NT2/D1 (cell line): ENCODE measurements at regions not wholly inside any gene's neighbourhood (a gene's known extent, or its start where the extent isn't known, plus 50 kb on each side); places are given as distances from the start of the nearest gene placed in this dataset.

Source experiments
- DNase-seq: peaks from one replicate; pipeline ENCODE4 v3.0.0-alpha.2; 2011; ENCODE audit warnings: low read depth, low spot score
- H3K27me3 ChIP-seq: 2 replicates; pipeline ENCODE4 v1.6.0; 2011; ENCODE audit warnings: mild to moderate bottlenecking; ENCODE audit not compliant: insufficient read length, insufficient read depth
- H3K36me3 ChIP-seq: 2 replicates; pipeline ENCODE4 v1.6.1; 2011; ENCODE audit warnings: mild to moderate bottlenecking, low read length, mixed read lengths; ENCODE audit not compliant: insufficient read depth, insufficient read length
- H3K4me1 ChIP-seq: 2 replicates; pipeline ENCODE4 v1.5.1; 2011; ENCODE audit not compliant: insufficient read depth, insufficient read length
- H3K4me3 ChIP-seq: 2 replicates; pipeline ENCODE4 v1.5.1; 2011; ENCODE audit warnings: low read depth; ENCODE audit not compliant: insufficient read length
- H3K9ac ChIP-seq: 2 replicates; pipeline ENCODE4 v1.6.0; 2011; ENCODE audit warnings: low read depth; ENCODE audit not compliant: insufficient read length
- H3K9me3 ChIP-seq: 2 replicates; pipeline ENCODE4 v1.5.1; 2011; ENCODE audit warnings: mild to moderate bottlenecking, low read length; ENCODE audit not compliant: insufficient read depth
- SUZ12 ChIP-seq: IDR thresholded peaks from 2 replicates; pipeline ENCODE4 v1.6.1; 2011; ENCODE audit not compliant: insufficient read length, insufficient read depth; ENCODE audit errors: extremely low read depth
- YY1 ChIP-seq: IDR thresholded peaks from 2 replicates; pipeline ENCODE4 v1.6.1; 2011; ENCODE audit not compliant: insufficient read length, insufficient read depth
- ZNF274 ChIP-seq: IDR thresholded peaks from 2 replicates; pipeline ENCODE4 v1.6.1; 2011; ENCODE audit warnings: mild to moderate bottlenecking, low read depth, low read length

DNA sequence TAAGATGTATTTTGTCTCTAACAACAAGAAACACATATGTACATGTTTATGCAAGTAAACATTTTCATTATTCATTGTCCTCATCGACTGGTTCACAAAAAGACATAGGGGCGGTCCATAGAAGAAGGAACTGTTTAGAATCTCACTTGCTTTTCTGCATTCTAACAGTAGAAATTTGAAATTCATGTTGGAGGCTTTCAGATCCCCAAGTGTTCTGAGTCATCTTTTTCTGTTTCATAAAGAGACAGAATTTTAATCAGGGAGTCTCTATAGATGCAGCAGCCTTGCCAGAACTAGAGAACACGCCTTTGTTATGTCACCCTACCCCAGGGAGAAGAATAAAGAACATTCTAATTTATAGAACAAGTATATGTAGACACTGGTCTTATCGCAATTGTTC is 324.3 kb downstream of the GABRG2 start:
- no peak for DNase-seq
- TF ChIP-seq SUZ12 (no peak), ZNF274 (no peak), YY1 (no peak)
- no peaks in the 10 kb centered on the region for H3K4me1 ChIP-seq
- no peaks in the 10 kb centered on the region for H3K36me3 ChIP-seq
- H3K9me3 ChIP-seq: no peaks in the 10 kb centered on the region
- H3K9ac ChIP-seq: no peak overlapping the region
- H3K4me3 ChIP-seq: no peak overlapping the region
- no peaks in the 10 kb centered on the region for H3K27me3 ChIP-seq

DNA sequence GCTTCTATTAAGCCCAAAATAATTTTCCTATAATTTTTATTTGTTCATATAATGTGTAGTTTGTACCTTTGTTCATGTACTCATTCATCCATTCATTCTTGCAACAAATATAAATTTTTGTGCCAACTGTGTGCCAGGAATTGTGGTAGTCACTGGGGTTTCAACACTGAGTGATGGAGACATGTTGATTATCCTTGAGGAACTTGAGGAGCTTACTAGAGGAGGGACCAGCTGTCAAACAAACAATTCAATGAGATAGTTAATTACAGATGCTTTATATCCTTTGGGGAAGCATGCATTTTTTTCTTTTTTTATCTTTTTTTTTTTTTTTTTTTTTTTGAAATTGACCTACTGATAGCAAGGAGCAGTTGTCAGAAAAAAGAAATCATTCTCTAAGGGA is 324.8 kb downstream of the GABRG2 start:
- Histone ChIP-seq H3K9me3 (no peaks in the 10 kb centered on the region), H3K4me3 (no peak overlapping the region), H3K4me1 (no peaks in the 10 kb centered on the region), H3K36me3 (no peaks in the 10 kb centered on the region), H3K27me3 (no peaks in the 10 kb centered on the region), H3K9ac (no peak overlapping the region)
- no peak for DNase-seq
- TF ChIP-seq ZNF274: no peak
- TF ChIP-seq YY1: no peak
- no peak for TF ChIP-seq SUZ12

DNA sequence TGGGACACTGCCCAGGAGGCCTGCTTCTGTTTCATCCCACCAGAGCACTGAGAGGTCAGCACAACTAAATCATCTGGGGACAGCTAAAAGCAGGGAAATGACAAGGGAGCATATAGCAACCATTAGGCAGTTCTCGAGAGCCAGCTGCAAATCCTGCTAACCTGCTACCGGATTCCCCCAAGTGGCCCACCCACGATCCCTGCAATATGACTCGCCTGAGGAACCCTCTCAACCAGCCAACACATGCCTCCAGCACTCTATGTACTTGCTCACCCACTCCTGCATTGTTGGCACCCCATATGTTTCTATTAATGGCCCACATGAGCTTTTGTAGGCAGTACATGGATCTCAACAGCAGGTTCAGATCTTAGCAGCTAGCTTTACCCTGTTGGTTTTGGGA is 326.0 kb downstream of the GABRG2 start:
- Histone ChIP-seq H3K9me3 (no peaks in the 10 kb centered on the region), H3K27me3 (no peaks in the 10 kb centered on the region), H3K4me3 (no peak overlapping the region), H3K4me1 (no peaks in the 10 kb centered on the region), H3K9ac (no peak overlapping the region), H3K36me3 (no peaks in the 10 kb centered on the region)
- TF ChIP-seq ZNF274 (no peak), YY1 (no peak), SUZ12 (no peak)
- no peak for DNase-seq

DNA sequence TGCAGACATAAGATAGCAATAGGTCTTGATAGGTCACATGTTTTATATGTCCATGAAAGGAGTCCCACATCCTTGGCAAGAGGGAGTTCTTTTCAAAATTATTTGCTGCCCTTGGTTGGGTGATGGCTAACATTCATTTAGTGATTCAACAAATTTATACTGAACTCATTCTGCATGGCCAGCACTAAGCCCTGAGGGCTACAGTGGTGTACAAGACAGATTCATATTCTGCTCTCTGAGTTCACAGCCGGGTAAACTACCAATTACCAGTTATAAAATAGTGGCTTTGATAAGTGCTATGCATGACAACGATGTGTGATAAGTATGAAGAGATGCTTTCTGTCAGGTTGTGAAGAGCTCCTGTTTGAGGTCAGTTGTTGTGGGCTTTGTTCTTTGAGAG is 340.0 kb downstream of the GABRG2 start:
- H3K27me3 ChIP-seq: no peaks in the 10 kb centered on the region
- no peak for DNase-seq
- H3K4me1 ChIP-seq: no peaks in the 10 kb centered on the region

DNA sequence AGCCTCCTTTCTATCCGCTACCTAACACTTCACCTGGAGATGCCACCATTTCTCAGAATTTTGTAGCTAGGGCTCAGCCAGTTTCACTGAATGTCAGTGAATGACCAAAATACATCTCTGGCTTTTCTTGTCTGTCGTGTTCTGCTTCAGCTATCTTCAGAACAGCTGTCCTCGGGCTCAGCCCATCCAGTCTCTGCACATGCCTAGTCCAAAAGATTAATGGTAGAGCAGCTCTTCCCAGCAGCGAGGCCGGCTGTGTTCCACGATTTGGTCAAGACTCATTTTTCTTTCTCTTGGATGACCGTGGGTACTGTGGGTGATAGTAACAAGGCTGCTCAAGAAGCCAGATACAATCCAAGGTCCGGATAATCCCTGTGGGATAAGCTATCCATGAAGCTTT is 342.8 kb downstream of the GABRG2 start:
- no peaks in the 10 kb centered on the region for H3K9me3 ChIP-seq
- TF ChIP-seq YY1: no peak
- TF ChIP-seq ZNF274: no peak
- TF ChIP-seq SUZ12: no peak

More for the DNA sequence above, 340.0 kb downstream of the GABRG2 start:
- Histone ChIP-seq H3K36me3 (no peaks in the 10 kb centered on the region), H3K9me3 (no peaks in the 10 kb centered on the region), H3K4me3 (no peak overlapping the region), H3K9ac (no peak overlapping the region)
- TF ChIP-seq ZNF274 (no peak), YY1 (no peak), SUZ12 (no peak)

DNA sequence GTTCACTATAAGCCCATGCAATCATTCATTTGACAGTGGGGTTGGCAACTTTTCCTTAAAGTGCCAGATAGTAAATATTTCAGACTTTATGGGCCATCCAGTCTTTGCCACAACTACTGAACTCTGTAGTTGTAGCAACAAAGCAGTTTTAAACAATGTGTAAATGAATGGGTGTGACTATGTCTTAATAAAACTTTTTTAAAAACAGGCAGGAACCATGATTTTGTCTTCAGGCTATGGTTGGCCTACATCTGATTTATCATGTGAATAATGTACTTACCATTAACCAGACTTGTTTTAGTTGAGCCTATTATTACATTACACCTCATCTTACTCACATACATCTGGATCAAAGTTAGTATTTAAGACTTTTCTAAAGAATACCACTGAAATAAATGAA is 361.6 kb downstream of the GABRG2 start:
- TF ChIP-seq SUZ12 (no peak), ZNF274 (no peak), YY1 (no peak)
- H3K9me3 ChIP-seq: no peaks in the 10 kb centered on the region
- no peak overlapping the region for H3K4me3 ChIP-seq
- H3K27me3 ChIP-seq: no peaks in the 10 kb centered on the region
- no peak overlapping the region for H3K9ac ChIP-seq
- H3K4me1 ChIP-seq: no peaks in the 10 kb centered on the region
- H3K36me3 ChIP-seq: no peaks in the 10 kb centered on the region
- no peak for DNase-seq

More for the DNA sequence above, 342.8 kb downstream of the GABRG2 start:
- H3K9ac ChIP-seq: no peak overlapping the region
- no peaks in the 10 kb centered on the region for H3K27me3 ChIP-seq
- no peaks in the 10 kb centered on the region for H3K4me1 ChIP-seq
- DNase-seq: no peak
- H3K36me3 ChIP-seq: no peaks in the 10 kb centered on the region
- H3K4me3 ChIP-seq: no peak overlapping the region

DNA sequence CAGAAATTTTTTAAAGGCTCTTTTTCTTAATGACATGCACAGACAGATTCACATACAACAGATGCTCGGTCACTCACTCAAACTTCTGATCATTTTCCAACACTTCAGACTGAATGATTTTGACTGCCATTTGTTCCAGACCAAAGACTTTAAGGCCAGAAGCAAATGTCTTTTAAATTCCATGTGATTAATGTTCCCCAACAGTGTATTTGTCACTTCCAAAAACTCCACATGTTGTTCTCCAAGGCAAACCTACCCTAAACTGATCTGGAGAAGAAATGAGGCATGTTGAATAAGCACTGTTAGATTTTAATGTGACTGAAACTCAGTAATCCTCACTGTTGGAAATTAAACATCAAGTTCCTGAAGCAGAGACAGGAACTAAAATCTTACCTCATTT is 366.7 kb downstream of the GABRG2 start:
- TF ChIP-seq ZNF274: no peak
- no peak for TF ChIP-seq SUZ12
- TF ChIP-seq YY1: no peak
- Histone ChIP-seq H3K36me3 (no peaks in the 10 kb centered on the region), H3K27me3 (no peaks in the 10 kb centered on the region)

More for the DNA sequence above, 366.7 kb downstream of the GABRG2 start:
- no peaks in the 10 kb centered on the region for H3K9me3 ChIP-seq
- H3K4me1 ChIP-seq: no peaks in the 10 kb centered on the region
- DNase-seq: no peak
- H3K9ac ChIP-seq: no peak overlapping the region
- no peak overlapping the region for H3K4me3 ChIP-seq
